T-cell (primary cell): ENCODE measurements at regions not wholly inside any gene's neighbourhood (a gene's known extent, or its start where the extent isn't known, plus 50 kb on each side); places are given as distances from the start of the nearest gene placed in this dataset.

Experiments used
- ATAC-seq, 4 experiments: fragments of 200-7000 bp in 3 of 4; fragments of 150-1000 bp in 1 of 4; cut with Tn5 transposase; replicated peaks in 1 of 4; 1 replicate in 3 of 4; 2 replicates in 1 of 4; pipeline ENCODE4 v1.10.0; 2021; ENCODE audit warnings: moderate library complexity in 3 of 4, mild to moderate bottlenecking in 2 of 4, moderate number of reproducible peaks in 1 of 4
- CTCF ChIA-PET, 2 donors: fragments of 300-600 bp; sonication (Branson Sonifier 250); formaldehyde crosslinking; loops; one replicate each; lab custom pipeline; 2022; ENCODE audit warnings: antibody characterized with exemption in 2 of 2; lab: Charles Lee
- POLR2A ChIA-PET, 2 donors: fragments of 300-600 bp; sonication (Branson Sonifier 250); formaldehyde crosslinking; loops; one replicate each; lab custom pipeline; 2022; ENCODE audit warnings: antibody characterized with exemption in 2 of 2; lab: Charles Lee
- DNase-seq, 35 experiments: peaks; one replicate each; pipeline versions ENCODE4 v3.0.0 to v3.0.0-alpha.2; 2013 to 2023
- H3K27ac ChIP-seq: one replicate; pipeline ENCODE4 v1.5.1; 2013; ENCODE audit warnings: low read length
- H3K27me3 ChIP-seq, 2 experiments: replicated peaks in 1 of 2; 1 replicate in 1 of 2; 2 replicates in 1 of 2; pipeline versions ENCODE4 v1.6.1 to v1.7.0; 2013; ENCODE audit warnings: low read length in 1 of 2, mixed read lengths in 1 of 2; ENCODE audit not compliant: control insufficient read depth in 2 of 2, insufficient read depth in 2 of 2; ENCODE audit errors: extremely low read depth in 1 of 2
- H3K36me3 ChIP-seq, 2 donors: 1 replicate in 1 of 2; 2 replicates in 1 of 2; pipeline versions ENCODE4 v1.6.1 to v1.7.0; 2013; ENCODE audit warnings: low read length in 1 of 2; ENCODE audit not compliant: control insufficient read depth in 2 of 2, insufficient read depth in 1 of 2; ENCODE audit errors: extremely low read depth in 1 of 2
- H3K4me1 ChIP-seq, 2 experiments: 1 replicate in 1 of 2; 2 replicates in 1 of 2; pipeline versions ENCODE4 v1.6.1 to v1.7.0; 2013; ENCODE audit warnings: low read length in 2 of 2, mixed read lengths in 1 of 2; ENCODE audit not compliant: insufficient read depth in 2 of 2, control insufficient read depth in 1 of 2; ENCODE audit errors: extremely low read depth in 1 of 2
- H3K4me3 ChIP-seq, 2 donors: 1 replicate in 1 of 2; 2 replicates in 1 of 2; pipeline versions ENCODE4 v1.5.1 to v1.7.0; 2013; ENCODE audit warnings: mild to moderate bottlenecking in 2 of 2, low read length in 1 of 2, moderate library complexity in 1 of 2; ENCODE audit not compliant: control insufficient read depth in 1 of 2; ENCODE audit errors: extremely low read depth in 1 of 2
- H3K9me3 ChIP-seq: 2 replicates; pipeline ENCODE4 v1.7.0; 2013
- H3K27ac Mint-ChIP-seq, 2 donors: one replicate each; pipeline ENCODE4 v1.8.0; 2020 to 2021; ENCODE audit warnings: mild to moderate bottlenecking in 2 of 2, mixed read lengths in 2 of 2
- H3K27me3 Mint-ChIP-seq, 2 donors: one replicate each; pipeline ENCODE4 v1.8.0; 2021 to 2022; ENCODE audit warnings: mixed read lengths in 2 of 2
- H3K36me3 Mint-ChIP-seq: one replicate; pipeline ENCODE4 v1.8.0; 2021; ENCODE audit warnings: mixed read lengths
- H3K4me1 Mint-ChIP-seq, 3 donors: one replicate each; pipeline ENCODE4 v1.8.0; 2020 to 2022; ENCODE audit warnings: mixed read lengths in 3 of 3, mild to moderate bottlenecking in 1 of 3
- H3K4me3 Mint-ChIP-seq, 3 donors: one replicate each; pipeline ENCODE4 v1.8.0; 2020 to 2022; ENCODE audit warnings: mild to moderate bottlenecking in 3 of 3, mixed read lengths in 3 of 3, moderate library complexity in 3 of 3
- H3K9me3 Mint-ChIP-seq, 3 donors: one replicate each; pipeline ENCODE4 v1.8.0; 2020 to 2022; ENCODE audit warnings: mixed read lengths in 3 of 3
- WGBS: methylation state at CpG from one replicate; pipeline ENCODE4 v1.1.5; 2013; ENCODE audit warnings: missing lambda C conversion rate; ENCODE audit not compliant: insufficient coverage; 5-methylcytosine and 5-hydroxymethylcytosine counted together

DNA sequence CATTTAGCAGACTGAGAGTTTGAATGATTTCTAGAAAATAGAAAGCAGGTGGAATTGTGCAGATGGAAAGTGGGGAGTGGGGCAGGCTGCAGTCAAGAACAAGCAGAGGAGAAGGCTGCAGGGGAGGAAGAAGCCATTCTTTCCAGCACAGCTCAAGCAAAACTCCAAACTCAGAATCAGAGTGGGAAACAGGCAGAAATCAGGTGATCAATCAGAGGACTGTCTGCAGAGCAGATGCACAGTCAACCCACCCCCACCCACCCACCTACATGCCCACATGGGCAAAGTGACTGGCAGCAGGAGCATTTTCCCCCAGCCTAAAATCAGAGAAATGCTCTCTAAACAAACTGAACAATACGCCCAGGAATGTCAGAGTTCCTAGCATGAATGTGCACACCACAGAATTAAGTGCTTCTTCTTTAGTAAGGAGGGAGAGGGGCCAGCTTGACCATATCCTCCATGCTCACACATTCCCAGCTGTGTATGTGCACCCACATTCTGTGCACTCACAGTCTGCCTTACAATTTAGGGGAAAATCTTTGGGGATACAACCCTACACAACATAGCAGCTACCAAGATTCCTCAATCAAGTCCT is 194.1 kb upstream of the PLEKHA5 start:
- Mint-ChIP-seq H3K9me3 (peaks cover 0 to 7% (median 3%) of the 10 kb centered on the region in 3 donors), H3K36me3 (no peaks in the 10 kb centered on the region), H3K4me1 (no peaks in the 10 kb centered on the region), H3K4me3 (no peak overlapping the region), H3K27me3 (no peaks in the 10 kb centered on the region), H3K27ac (no peak overlapping the region)
- ChIA-PET POLR2A (no interaction called here), CTCF (interaction anchor here in 1 of 2 donors (0.7 kb wide), 1 partner anchor 197 kb away, joined by 3 read pairs; no protein-coding TSS in a partner anchor)
- Histone ChIP-seq H3K9me3 (no peaks in the 10 kb centered on the region), H3K4me3 (no peak overlapping the region), H3K27me3 (no peaks in the 10 kb centered on the region), H3K4me1 (no peaks in the 10 kb centered on the region), H3K36me3 (no peaks in the 10 kb centered on the region), H3K27ac (no peak overlapping the region)
- WGBS = no CpG with 5 or more reads among the region's 1 CpG
- ATAC-seq (no peak), DNase-seq (no peak)

GRCh38 chr12:18939051-18939450 is 190.5 kb upstream of the PLEKHA5 start:
- no peak overlapping the region for H3K4me3 Mint-ChIP-seq
- no peaks in the 10 kb centered on the region for H3K9me3 ChIP-seq
- no peak overlapping the region for H3K27ac Mint-ChIP-seq
- H3K4me1 ChIP-seq = no peaks in the 10 kb centered on the region
- H3K4me3 ChIP-seq = no peak overlapping the region
- H3K4me1 Mint-ChIP-seq = no peaks in the 10 kb centered on the region
- ChIA-PET CTCF (no interaction called here), POLR2A (no interaction called here)
- ATAC-seq = no peak
- H3K36me3 ChIP-seq = no peaks in the 10 kb centered on the region
- no peaks in the 10 kb centered on the region for H3K36me3 Mint-ChIP-seq
- no CpG with 5 or more reads among the region's 1 CpG for WGBS
- H3K27ac ChIP-seq = no peak overlapping the region
- no peak for DNase-seq
- no peaks in the 10 kb centered on the region for H3K9me3 Mint-ChIP-seq
- H3K27me3 ChIP-seq = no peaks in the 10 kb centered on the region
- H3K27me3 Mint-ChIP-seq = no peaks in the 10 kb centered on the region

- ChIA-PET POLR2A (no interaction called here), CTCF (no interaction called here)
- H3K27me3 Mint-ChIP-seq = peaks cover 0 to 4% of the 10 kb centered on the region in 2 donors
- H3K4me1 Mint-ChIP-seq = no peaks in the 10 kb centered on the region
- ATAC-seq = no peak
- no peak overlapping the region for H3K4me3 Mint-ChIP-seq
- H3K9me3 Mint-ChIP-seq = peaks cover 0 to 4% (median 0%) of the 10 kb centered on the region in 3 donors
- H3K4me1 ChIP-seq = no peaks in the 10 kb centered on the region
- no peaks in the 10 kb centered on the region for H3K27me3 ChIP-seq
- H3K36me3 Mint-ChIP-seq = no peaks in the 10 kb centered on the region
- H3K36me3 ChIP-seq = no peaks in the 10 kb centered on the region
- no CpG with 5 or more reads among the region's 2 CpGs for WGBS
- no peak overlapping the region for H3K4me3 ChIP-seq
- H3K27ac Mint-ChIP-seq = no peak overlapping the region
- H3K9me3 ChIP-seq = no peaks in the 10 kb centered on the region
- no peak overlapping the region for H3K27ac ChIP-seq
- no peak for DNase-seq
These were observed 186.9 kb upstream of the PLEKHA5 start for GRCh38 chr12:18942669-18943068.

GRCh38 chr12:18943200-18943599 is 186.3 kb upstream of the PLEKHA5 start:
- Histone ChIP-seq H3K36me3 (no peaks in the 10 kb centered on the region), H3K27me3 (no peaks in the 10 kb centered on the region), H3K27ac (no peak overlapping the region), H3K4me1 (no peaks in the 10 kb centered on the region), H3K4me3 (no peak overlapping the region), H3K9me3 (no peaks in the 10 kb centered on the region)
- ATAC-seq = no peak
- ChIA-PET POLR2A (no interaction called here), CTCF (no interaction called here)
- peaks cover 0 to 4% (median 0%) of the 10 kb centered on the region in 3 donors for H3K9me3 Mint-ChIP-seq
- DNase-seq = no peak
- H3K36me3 Mint-ChIP-seq = no peaks in the 10 kb centered on the region
- 47% methylated on average over 2 of the region's 5 CpGs for whole genome bisulfite sequencing
- H3K4me1 Mint-ChIP-seq = no peaks in the 10 kb centered on the region
- no peak overlapping the region for H3K27ac Mint-ChIP-seq
- no peak overlapping the region for H3K4me3 Mint-ChIP-seq
- H3K27me3 Mint-ChIP-seq = peaks cover 0 to 4% of the 10 kb centered on the region in 2 donors

DNA sequence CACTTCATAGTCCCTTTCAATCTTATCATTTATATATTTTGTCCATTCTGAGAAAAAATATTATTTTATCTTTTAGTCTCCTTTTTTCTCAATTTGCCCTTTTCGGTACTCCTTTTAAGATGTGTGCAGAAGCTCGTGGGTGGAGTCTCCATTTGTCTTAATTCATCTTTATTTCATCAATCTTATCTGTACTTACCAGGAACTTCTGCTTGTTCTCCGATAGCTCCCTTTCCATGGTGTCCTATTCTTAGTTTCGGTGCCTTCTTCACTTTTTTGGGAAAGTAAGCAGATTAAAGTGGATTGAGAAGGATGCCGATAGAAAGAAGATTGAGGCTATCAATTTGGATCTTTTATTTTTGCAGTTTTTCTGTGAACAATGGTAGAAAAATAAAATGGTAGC is 183.4 kb upstream of the PLEKHA5 start:
- no peaks in the 10 kb centered on the region for H3K27me3 ChIP-seq
- DNase-seq (no peak), ATAC-seq (no peak)
- H3K27ac Mint-ChIP-seq = no peak overlapping the region
- H3K36me3 Mint-ChIP-seq = no peaks in the 10 kb centered on the region
- peaks cover 0 to 4% (median 0%) of the 10 kb centered on the region in 3 donors for H3K9me3 Mint-ChIP-seq
- ChIA-PET POLR2A (no interaction called here), CTCF (interaction anchor here in 1 of 2 donors (0.5 kb wide), 1 partner anchor 1235 kb away, joined by 5 read pairs; no protein-coding TSS in a partner anchor)
- H3K4me1 Mint-ChIP-seq = no peaks in the 10 kb centered on the region
- H3K4me3 Mint-ChIP-seq = no peak overlapping the region
- no CpG with 5 or more reads among the region's 5 CpGs for WGBS
- H3K36me3 ChIP-seq = no peaks in the 10 kb centered on the region
- H3K9me3 ChIP-seq = no peaks in the 10 kb centered on the region
- no peak overlapping the region for H3K4me3 ChIP-seq
- H3K27ac ChIP-seq = no peak overlapping the region
- peaks cover 0 to 4% of the 10 kb centered on the region in 2 donors for H3K27me3 Mint-ChIP-seq
- no peaks in the 10 kb centered on the region for H3K4me1 ChIP-seq

- DNase-seq (no peak), ATAC-seq (no peak)
- no peaks in the 10 kb centered on the region for H3K36me3 Mint-ChIP-seq
- WGBS = 60% methylated on average over 1 of the region's 6 CpGs
- no peak overlapping the region for H3K27ac ChIP-seq
- H3K36me3 ChIP-seq = no peaks in the 10 kb centered on the region
- CTCF ChIA-PET = no interaction called here
- H3K4me1 Mint-ChIP-seq = no peaks in the 10 kb centered on the region
- POLR2A ChIA-PET = no interaction called here
- no peak overlapping the region for H3K27ac Mint-ChIP-seq
- H3K4me3 Mint-ChIP-seq = no peak overlapping the region
- no peaks in the 10 kb centered on the region for H3K27me3 ChIP-seq
- no peaks in the 10 kb centered on the region for H3K9me3 ChIP-seq
- no peaks in the 10 kb centered on the region for H3K27me3 Mint-ChIP-seq
- H3K4me3 ChIP-seq = no peak overlapping the region
- H3K4me1 ChIP-seq = no peaks in the 10 kb centered on the region
- H3K9me3 Mint-ChIP-seq = no peaks in the 10 kb centered on the region
These were observed 178.3 kb upstream of the PLEKHA5 start for GRCh38 chr12:18951218-18951617.

DNA sequence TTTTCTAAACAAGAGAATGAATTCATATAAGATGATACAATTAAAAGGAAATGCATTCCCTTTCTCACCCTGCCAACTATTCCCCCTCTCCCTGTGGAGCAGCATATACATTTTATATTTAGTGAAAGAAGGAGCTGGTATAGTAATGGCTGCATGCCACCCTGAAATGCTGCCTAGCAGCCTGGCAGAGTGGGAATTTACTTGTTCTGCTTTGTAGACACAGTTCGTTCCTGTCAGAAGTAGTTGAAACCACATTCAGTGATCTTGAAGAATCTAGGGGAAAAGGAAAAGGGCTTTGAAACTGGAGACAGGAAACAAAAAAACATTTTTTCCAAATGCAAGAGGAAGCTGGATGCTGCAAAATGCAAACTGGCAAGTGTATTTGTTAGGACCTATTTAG is 176.0 kb upstream of the PLEKHA5 start:
- Histone ChIP-seq H3K27me3 (no peaks in the 10 kb centered on the region), H3K27ac (no peak overlapping the region), H3K4me1 (no peaks in the 10 kb centered on the region), H3K9me3 (no peaks in the 10 kb centered on the region), H3K36me3 (no peaks in the 10 kb centered on the region), H3K4me3 (no peak overlapping the region)
- Mint-ChIP-seq H3K27ac (no peak overlapping the region), H3K9me3 (peaks cover 0 to 3% (median 0%) of the 10 kb centered on the region in 3 donors), H3K36me3 (no peaks in the 10 kb centered on the region), H3K4me3 (no peak overlapping the region), H3K27me3 (no peaks in the 10 kb centered on the region), H3K4me1 (no peaks in the 10 kb centered on the region)
- ChIA-PET POLR2A (no interaction called here), CTCF (no interaction called here)
- WGBS = 0% methylated on average over 1 of the region's 1 CpG
- ATAC-seq (no peak), DNase-seq (no peak)
